Smooth muscle cell (in vitro differentiated cells): ENCODE measurements at regions not wholly inside any gene's neighbourhood (a gene's known extent, or its start where the extent isn't known, plus 50 kb on each side); places are given as distances from the start of the nearest gene placed in this dataset.
"Not testable (repeated sequence)": the region's sequence is repeated elsewhere in the genome, so short reads cannot be mapped to it uniquely, and the experiment has no call there.

Source experiments
- DNase-seq: peaks from one replicate; lab custom pipeline; 2025; ENCODE audit not compliant: unreplicated experiment; lab: John Stamatoyannopoulos, UW
- H2AFZ ChIP-seq: fragments of 200-600 bp; sonication (generic); 2 replicates; pipeline ENCODE4 v1.6.0; 2016; ENCODE audit warnings: antibody characterized with exemption, low read depth, mild to moderate bottlenecking
- H3F3A ChIP-seq: fragments of 200-600 bp; sonication (generic); 2 replicates; pipeline ENCODE4 v1.6.0; 2017; ENCODE audit warnings: antibody characterized with exemption, low read depth
- H3K27ac ChIP-seq: fragments of 200-600 bp; sonication (generic); 2 replicates; pipeline ENCODE4 v1.5.1; 2016; ENCODE audit warnings: low read depth, mild to moderate bottlenecking
- H3K27me3 ChIP-seq: fragments of 200-600 bp; sonication (generic); 2 replicates; pipeline ENCODE4 v1.6.1; 2016; ENCODE audit warnings: low read depth, mild to moderate bottlenecking
- H3K36me3 ChIP-seq: fragments of 200-600 bp; sonication (generic); 2 replicates; pipeline ENCODE4 v1.5.1; 2016; ENCODE audit warnings: low read depth
- H3K4me1 ChIP-seq: fragments of 200-600 bp; sonication (generic); 2 replicates; pipeline ENCODE4 v1.5.1; 2016; ENCODE audit warnings: low read depth
- H3K4me2 ChIP-seq: fragments of 200-600 bp; sonication (generic); 2 replicates; pipeline ENCODE4 v1.6.0; 2016; ENCODE audit warnings: mild to moderate bottlenecking
- H3K4me3 ChIP-seq: fragments of 200-600 bp; sonication (generic); 2 replicates; pipeline ENCODE4 v1.5.1; 2016; ENCODE audit warnings: mild to moderate bottlenecking
- H3K79me2 ChIP-seq: fragments of 200-600 bp; sonication (generic); 2 replicates; pipeline ENCODE4 v1.6.0; 2016; ENCODE audit warnings: low read depth, mild to moderate bottlenecking
- H3K9ac ChIP-seq: fragments of 200-600 bp; sonication (generic); 2 replicates; pipeline ENCODE4 v1.6.0; 2016; ENCODE audit warnings: low read depth
- H3K9me3 ChIP-seq: fragments of 200-600 bp; sonication (generic); replicated peaks from 2 replicates; pipeline ENCODE4 v1.5.1; 2016; ENCODE audit warnings: low read depth
- H4K20me1 ChIP-seq: fragments of 200-600 bp; sonication (generic); 2 replicates; pipeline ENCODE4 v1.6.0; 2016; ENCODE audit warnings: low read depth
- CTCF ChIP-seq: fragments of 200-600 bp; sonication (generic); IDR thresholded peaks from 2 replicates; pipeline ENCODE4 v1.5.1; 2017; ENCODE audit warnings: borderline replicate concordance, mild to moderate bottlenecking, antibody characterized with exemption; ENCODE audit not compliant: insufficient read depth, poor library complexity, severe bottlenecking
- WGBS: methylation state at CpG from one replicate; pipeline ENCODE4 v1.1.7; 2016; ENCODE audit warnings: low lambda C conversion rate; 5-methylcytosine and 5-hydroxymethylcytosine counted together

- Histone ChIP-seq H2AFZ (no peak overlapping the region), H3K4me3 (no peak overlapping the region), H3K27me3 (no peaks in the 10 kb centered on the region), H3K4me2 (no peak overlapping the region), H3K27ac (no peak overlapping the region), H3K9me3 (no peaks in the 10 kb centered on the region), H3K4me1 (no peaks in the 10 kb centered on the region), H4K20me1 (no peaks in the 10 kb centered on the region), H3K79me2 (no peaks in the 10 kb centered on the region), H3F3A (no peaks in the 10 kb centered on the region), H3K9ac (no peak overlapping the region), H3K36me3 (no peaks in the 10 kb centered on the region)
- no peak for TF ChIP-seq CTCF
- WGBS = 99% methylated on average over 3 of the region's 3 CpGs
- DNase-seq = no peak
Observed at GRCh38 chr7:24157666-24158065, 126.3 kb upstream of the NPY start.

- Histone ChIP-seq H4K20me1 (no peaks in the 10 kb centered on the region), H3K4me3 (no peak overlapping the region), H2AFZ (no peak overlapping the region), H3K9me3 (no peaks in the 10 kb centered on the region), H3K36me3 (no peaks in the 10 kb centered on the region), H3K79me2 (no peaks in the 10 kb centered on the region), H3K9ac (no peak overlapping the region), H3K27ac (no peak overlapping the region), H3F3A (no peaks in the 10 kb centered on the region), H3K4me1 (no peaks in the 10 kb centered on the region), H3K27me3 (no peaks in the 10 kb centered on the region), H3K4me2 (no peak overlapping the region)
- 77% methylated on average over 6 of the region's 6 CpGs for WGBS
- TF ChIP-seq CTCF = no peak
- no peak for DNase-seq
Observed at GRCh38 chr7:24158975-24159374, 125.0 kb upstream of the NPY start.

GRCh38 chr7:24164401-24164800 is 119.6 kb upstream of the NPY start:
- Histone ChIP-seq H3K9me3 (no peaks in the 10 kb centered on the region), H2AFZ (no peak overlapping the region), H3K4me3 (no peak overlapping the region), H3K9ac (no peak overlapping the region), H3K79me2 (no peaks in the 10 kb centered on the region), H3K36me3 (no peaks in the 10 kb centered on the region), H3K27ac (no peak overlapping the region), H3K27me3 (no peaks in the 10 kb centered on the region), H4K20me1 (no peaks in the 10 kb centered on the region), H3K4me1 (no peaks in the 10 kb centered on the region), H3F3A (no peaks in the 10 kb centered on the region), H3K4me2 (no peak overlapping the region)
- 88% methylated on average over 4 of the region's 4 CpGs for WGBS
- DNase-seq = no peak
- no peak for TF ChIP-seq CTCF

- no peak for TF ChIP-seq CTCF
- H3K79me2 ChIP-seq = no peaks in the 10 kb centered on the region
Observed at GRCh38 chr7:24169077-24169624, 114.8 kb upstream of the NPY start.

GRCh38 chr7:24171951-24172350 is 112.0 kb upstream of the NPY start:
- not testable (repeated sequence) for H3K9ac ChIP-seq, H4K20me1 ChIP-seq, H3K79me2 ChIP-seq, H3K9me3 ChIP-seq, H3F3A ChIP-seq, H3K4me3 ChIP-seq, H2AFZ ChIP-seq, DNase-seq, H3K4me2 ChIP-seq, H3K27me3 ChIP-seq, H3K36me3 ChIP-seq, H3K4me1 ChIP-seq, H3K27ac ChIP-seq
- WGBS = 95% methylated on average over 9 of the region's 9 CpGs

More at GRCh38 chr7:24169077-24169624, 114.8 kb upstream of the NPY start:
- Histone ChIP-seq H4K20me1 (no peaks in the 10 kb centered on the region), H3F3A (no peaks in the 10 kb centered on the region), H3K4me2 (no peak overlapping the region), H3K9ac (no peak overlapping the region), H3K9me3 (no peaks in the 10 kb centered on the region), H3K36me3 (no peaks in the 10 kb centered on the region), H3K27me3 (no peaks in the 10 kb centered on the region), H3K27ac (no peak overlapping the region), H2AFZ (no peak overlapping the region), H3K4me3 (no peak overlapping the region), H3K4me1 (no peaks in the 10 kb centered on the region)
- DNase-seq = no peak
- WGBS = 96% methylated on average over 5 of the region's 5 CpGs
